ENCODE measurements at regions not wholly inside any gene's neighbourhood (a gene's known extent, or its start where the extent isn't known, plus 50 kb on each side); places are given as distances from the start of the nearest gene placed in this dataset.
"Not testable (repeated sequence)": the region's sequence is repeated elsewhere in the genome, so short reads cannot be mapped to it uniquely, and the experiment has no call there.

- Histone ChIP-seq H3K4me3 (ENCODE audit: low read depth, low read length) (no peak overlapping the region), H3K27ac (ENCODE audit: low read depth) (no peak overlapping the region), H3K4me1 (ENCODE audit: insufficient read depth) (no peaks in the 10 kb centered on the region), H3K36me3 (ENCODE audit: insufficient read depth) (no peaks in the 10 kb centered on the region)
- DNase-seq (ENCODE audit: extremely low spot score), result no peak
- 76% methylated on average over 6 of the region's 6 CpGs for WGBS
These were observed 50.0 kb upstream of the EMX2 start for GRCh38 chr10:117492504-117492903.

GRCh38 chr10:117488004-117488403, 54.5 kb upstream of the EMX2 start:
- no peak overlapping the region for H3K4me3 ChIP-seq (ENCODE audit: low read depth, low read length)
- H3K36me3 ChIP-seq (ENCODE audit: insufficient read depth), result no peaks in the 10 kb centered on the region
- H3K4me1 ChIP-seq (ENCODE audit: insufficient read depth), result no peaks in the 10 kb centered on the region
- WGBS, result 46% methylated on average over 7 of the region's 7 CpGs
- no peak overlapping the region for H3K27ac ChIP-seq (ENCODE audit: low read depth)
- no peak for DNase-seq (ENCODE audit: extremely low spot score)

- WGBS, result 97% methylated on average over 4 of the region's 4 CpGs
- no peaks in the 10 kb centered on the region for H3K36me3 ChIP-seq (ENCODE audit: insufficient read depth)
- no peak overlapping the region for H3K27ac ChIP-seq (ENCODE audit: low read depth)
- no peaks in the 10 kb centered on the region for H3K4me1 ChIP-seq (ENCODE audit: insufficient read depth)
- DNase-seq (ENCODE audit: extremely low spot score), result no peak
- no peak overlapping the region for H3K4me3 ChIP-seq (ENCODE audit: low read depth, low read length)
These were observed 55.9 kb upstream of the EMX2 start for GRCh38 chr10:117486606-117487005.

- no peak overlapping the region for H3K27ac ChIP-seq (ENCODE audit: low read depth)
- DNase-seq (ENCODE audit: extremely low spot score), result no peak
- no peak overlapping the region for H3K4me3 ChIP-seq (ENCODE audit: low read depth, low read length)
- 61% methylated on average over 5 of the region's 5 CpGs for WGBS
- H3K4me1 ChIP-seq (ENCODE audit: insufficient read depth), result no peaks in the 10 kb centered on the region
- H3K36me3 ChIP-seq (ENCODE audit: insufficient read depth), result no peaks in the 10 kb centered on the region
These were observed 59.4 kb upstream of the EMX2 start for GRCh38 chr10:117483056-117483590.

- DNase-seq (ENCODE audit: extremely low spot score); H3K4me1 ChIP-seq (ENCODE audit: insufficient read depth); H3K36me3 ChIP-seq (ENCODE audit: insufficient read depth); H3K4me3 ChIP-seq (ENCODE audit: low read depth, low read length); H3K27ac ChIP-seq (ENCODE audit: low read depth): not testable (repeated sequence)
- whole genome bisulfite sequencing, result 85% methylated on average over 6 of the region's 6 CpGs
These were observed 61.5 kb upstream of the EMX2 start for GRCh38 chr10:117481011-117481410.

GRCh38 chr10:117480097-117480496, 62.4 kb upstream of the EMX2 start:
- Histone ChIP-seq H3K36me3 (ENCODE audit: insufficient read depth) (no peaks in the 10 kb centered on the region), H3K4me1 (ENCODE audit: insufficient read depth) (no peaks in the 10 kb centered on the region), H3K27ac (ENCODE audit: low read depth) (no peak overlapping the region), H3K4me3 (ENCODE audit: low read depth, low read length) (no peak overlapping the region)
- no peak for DNase-seq (ENCODE audit: extremely low spot score)
- 90% methylated on average over 1 of the region's 1 CpG for WGBS

GRCh38 chr10:117477961-117478670, 64.4 kb upstream of the EMX2 start:
- no peak for DNase-seq (ENCODE audit: extremely low spot score)

GRCh38 chr10:117477211-117477947, 65.2 kb upstream of the EMX2 start:
- WGBS, result 35% methylated on average over 2 of the region's 2 CpGs
- Histone ChIP-seq H3K4me1 (ENCODE audit: insufficient read depth) (no peaks in the 10 kb centered on the region), H3K27ac (ENCODE audit: low read depth) (no peak overlapping the region), H3K36me3 (ENCODE audit: insufficient read depth) (no peaks in the 10 kb centered on the region), H3K4me3 (ENCODE audit: low read depth, low read length) (no peak overlapping the region)
- no peak for DNase-seq (ENCODE audit: extremely low spot score)

More at GRCh38 chr10:117477961-117478670, 64.4 kb upstream of the EMX2 start:
- 58% methylated on average over 5 of the region's 5 CpGs for WGBS
- H3K4me3 ChIP-seq (ENCODE audit: low read depth, low read length), result no peak overlapping the region
- H3K36me3 ChIP-seq (ENCODE audit: insufficient read depth), result no peaks in the 10 kb centered on the region
- no peak overlapping the region for H3K27ac ChIP-seq (ENCODE audit: low read depth)
- H3K4me1 ChIP-seq (ENCODE audit: insufficient read depth), result no peaks in the 10 kb centered on the region

- H3K36me3 ChIP-seq (ENCODE audit: insufficient read depth), result no peaks in the 10 kb centered on the region
- DNase-seq (ENCODE audit: extremely low spot score), result no peak
- no peak overlapping the region for H3K27ac ChIP-seq (ENCODE audit: low read depth)
- H3K4me1 ChIP-seq (ENCODE audit: insufficient read depth), result no peaks in the 10 kb centered on the region
- H3K4me3 ChIP-seq (ENCODE audit: low read depth, low read length), result no peak overlapping the region
- WGBS, result 49% methylated on average over 3 of the region's 3 CpGs
These were observed 65.8 kb upstream of the EMX2 start for GRCh38 chr10:117476716-117477115.

GRCh38 chr10:117476281-117476680, 66.3 kb upstream of the EMX2 start:
- no peaks in the 10 kb centered on the region for H3K36me3 ChIP-seq (ENCODE audit: insufficient read depth)
- no peak overlapping the region for H3K4me3 ChIP-seq (ENCODE audit: low read depth, low read length)
- H3K27ac ChIP-seq (ENCODE audit: low read depth), result no peak overlapping the region
- H3K4me1 ChIP-seq (ENCODE audit: insufficient read depth), result no peaks in the 10 kb centered on the region
- DNase-seq (ENCODE audit: extremely low spot score), result no peak
- 68% methylated on average over 2 of the region's 2 CpGs for WGBS

GRCh38 chr10:117472872-117473271, 69.7 kb upstream of the EMX2 start:
- Histone ChIP-seq H3K36me3 (ENCODE audit: insufficient read depth) (no peaks in the 10 kb centered on the region), H3K4me3 (ENCODE audit: low read depth, low read length) (no peak overlapping the region), H3K27ac (ENCODE audit: low read depth) (no peak overlapping the region), H3K4me1 (ENCODE audit: insufficient read depth) (no peaks in the 10 kb centered on the region)
- WGBS, result 90% methylated on average over 3 of the region's 3 CpGs
- no peak for DNase-seq (ENCODE audit: extremely low spot score)

- no peaks in the 10 kb centered on the region for H3K4me1 ChIP-seq (ENCODE audit: insufficient read depth)
- no peak for DNase-seq (ENCODE audit: extremely low spot score)
- no peaks in the 10 kb centered on the region for H3K36me3 ChIP-seq (ENCODE audit: insufficient read depth)
- no peak overlapping the region for H3K27ac ChIP-seq (ENCODE audit: low read depth)
- 95% methylated on average over 3 of the region's 3 CpGs for WGBS
- H3K4me3 ChIP-seq (ENCODE audit: low read depth, low read length), result no peak overlapping the region
These were observed 71.1 kb upstream of the EMX2 start for GRCh38 chr10:117471344-117471874.

GRCh38 chr10:117470733-117471132, 71.8 kb upstream of the EMX2 start:
- no peak for DNase-seq (ENCODE audit: extremely low spot score)
- no peak overlapping the region for H3K4me3 ChIP-seq (ENCODE audit: low read depth, low read length)
- H3K27ac ChIP-seq (ENCODE audit: low read depth), result no peak overlapping the region
- H3K4me1 ChIP-seq (ENCODE audit: insufficient read depth), result no peaks in the 10 kb centered on the region
- H3K36me3 ChIP-seq (ENCODE audit: insufficient read depth), result no peaks in the 10 kb centered on the region
- 72% methylated on average over 5 of the region's 5 CpGs for whole genome bisulfite sequencing

GRCh38 chr10:117468665-117469064, 73.9 kb upstream of the EMX2 start:
- no peak overlapping the region for H3K4me3 ChIP-seq (ENCODE audit: low read depth, low read length)
- WGBS, result 91% methylated on average over 3 of the region's 3 CpGs
- H3K27ac ChIP-seq (ENCODE audit: low read depth), result no peak overlapping the region
- no peak for DNase-seq (ENCODE audit: extremely low spot score)
- no peaks in the 10 kb centered on the region for H3K4me1 ChIP-seq (ENCODE audit: insufficient read depth)
- no peaks in the 10 kb centered on the region for H3K36me3 ChIP-seq (ENCODE audit: insufficient read depth)

All from urinary bladder (tissue), 3 donors.